ENCODE measurements at regions not wholly inside any gene's neighbourhood (a gene's known extent, or its start where the extent isn't known, plus 50 kb on each side); places are given as distances from the start of the nearest gene placed in this dataset.

DNA sequence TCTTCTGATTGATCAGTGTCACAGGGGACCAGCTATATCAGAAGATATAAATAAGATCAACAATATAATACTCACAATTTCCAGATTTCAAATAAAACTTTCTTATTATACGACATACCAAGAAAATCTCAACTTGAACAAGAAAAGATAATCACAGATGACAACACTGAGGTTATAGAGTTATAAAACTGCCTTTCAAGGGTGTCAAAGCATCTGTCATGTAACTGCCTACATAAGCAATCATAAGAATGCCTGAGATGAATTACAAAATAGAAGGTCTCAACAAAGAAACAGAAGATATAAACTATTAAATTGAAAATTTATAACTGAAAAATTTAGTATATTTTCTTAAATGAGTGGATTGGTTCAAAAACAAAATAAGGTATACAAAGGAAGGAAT is 659.2 kb downstream of the SLC16A7 start:
- Histone ChIP-seq H4K8ac (ENCODE audit: extremely low read depth, insufficient read depth, low read length) (no peak overlapping the region), H3K4me3 (ENCODE audit: extremely low read depth in 1 of 4, insufficient read depth in 2 of 4, low read depth in 3 of 4, low read length in 4 of 4) (no peak overlapping the region), H4K20me1 (replicated peaks in 1 of 2; ENCODE audit: control insufficient read depth in 1 of 2, insufficient read depth in 2 of 2, low read length in 2 of 2) (no peaks in the 10 kb centered on the region), H2AK5ac (ENCODE audit: low read depth, low read length) (no peak overlapping the region), H3K23ac (ENCODE audit: insufficient read length) (no peak overlapping the region), H2BK20ac (ENCODE audit: low read length) (no peak overlapping the region), H3K79me1 (ENCODE audit: low read depth, low read length) (no peaks in the 10 kb centered on the region), H3K36me3 (ENCODE audit: control insufficient read depth in 2 of 4, insufficient read depth in 4 of 4, low read length in 3 of 4) (no peaks in the 10 kb centered on the region), H2BK12ac (ENCODE audit: low read depth, low read length) (no peak overlapping the region), H4K91ac (replicated peaks; ENCODE audit: insufficient read length, low read length) (no peak overlapping the region), H3K27me3 (replicated peaks in 1 of 4; ENCODE audit: control insufficient read depth in 3 of 4, extremely low read depth in 1 of 4, insufficient read depth in 3 of 4, low read length in 3 of 4) (no peaks in the 10 kb centered on the region), H3K9me3 (ENCODE audit: insufficient read depth in 2 of 2, low read depth in 1 of 2, low read length in 1 of 2) (no peaks in the 10 kb centered on the region), H3K9ac (replicated peaks in 1 of 4; ENCODE audit: extremely low read depth in 1 of 4, low read depth in 3 of 4, low read length in 3 of 4) (no peak overlapping the region), H3K4me2 (ENCODE audit: insufficient read depth in 1 of 2, low read depth in 2 of 2, low read length in 2 of 2) (no peak overlapping the region), H3K23me2 (ENCODE audit: low read depth, low read length) (no peaks in the 10 kb centered on the region), H3K18ac (ENCODE audit: extremely low read depth, low read length) (no peak overlapping the region), H2BK120ac (replicated peaks; ENCODE audit: low read depth, low read length) (no peak overlapping the region), H2BK15ac (ENCODE audit: low read length) (no peak overlapping the region), H4K5ac (ENCODE audit: insufficient read length, low read depth, low read length) (no peak overlapping the region), H3K4ac (replicated peaks; ENCODE audit: insufficient read length, low read depth, low read length) (no peak overlapping the region), H2BK5ac (ENCODE audit: low read depth, low read length) (no peak overlapping the region), H3K79me2 (ENCODE audit: control insufficient read depth in 1 of 2, insufficient read depth in 2 of 2, low read length in 2 of 2) (no peaks in the 10 kb centered on the region), H3K14ac (ENCODE audit: insufficient read length) (no peak overlapping the region), H2AFZ (ENCODE audit: low read length) (no peak overlapping the region), H3K56ac (replicated peaks; ENCODE audit: insufficient read length, low read depth, low read length) (no peak overlapping the region), H3K27ac (ENCODE audit: low read depth, low read length) (no peak overlapping the region), H3K4me1 (replicated peaks in 1 of 4; ENCODE audit: control insufficient read depth in 3 of 4, insufficient read depth in 4 of 4, low read length in 3 of 4) (no peaks in the 10 kb centered on the region)
- ChIA-PET POLR2A (ENCODE audit: partially characterized antibody) (no interaction called here), CTCF (ENCODE audit: partially characterized antibody) (no interaction called here)
- no peak for TF ChIP-seq RBBP5 (IDR thresholded peaks at IDR 0.05; ENCODE audit: borderline replicate concordance, low read depth, low read length)
- no peak for TF ChIP-seq SAP30 (IDR thresholded peaks at IDR 0.05; ENCODE audit: insufficient read depth, insufficient replicate concordance, low read length)
- TF ChIP-seq YY1 (IDR thresholded peaks at IDR 0.05; ENCODE audit: low read depth, low read length): no peak
- FAIRE-seq (no peak), DNase-seq (ENCODE audit: low read depth in 1 of 2, low spot score in 2 of 2) (no peak)
- WGBS, 2 experiments (ENCODE audit: extremely low coverage in 1 of 2, insufficient coverage in 1 of 2, insufficient read length in 1 of 2, insufficient replicate concordance in 2 of 2, low coverage in 1 of 2, low lambda C conversion rate in 2 of 2, missing lambda C conversion rate in 1 of 2): 88 to 100% methylated on average over 1 of the region's 1 CpG
